VCaP (cell line): ENCODE measurements at regions not wholly inside any gene's neighbourhood (a gene's known extent, or its start where the extent isn't known, plus 50 kb on each side); places are given as distances from the start of the nearest gene placed in this dataset.

Experiments used
- H3K27ac ChIP-seq: fragments of 450-650 bp; 2 replicates; pipeline ENCODE4 v1.5.1; 2017
- TF ChIP-seq, protein P1 (sequence below): fragments of 450-650 bp; conservative IDR thresholded peaks from 2 replicates; pipeline ENCODE4 v1.5.1; 2017; ENCODE audit warnings: mild to moderate bottlenecking, moderate library complexity

DNA sequence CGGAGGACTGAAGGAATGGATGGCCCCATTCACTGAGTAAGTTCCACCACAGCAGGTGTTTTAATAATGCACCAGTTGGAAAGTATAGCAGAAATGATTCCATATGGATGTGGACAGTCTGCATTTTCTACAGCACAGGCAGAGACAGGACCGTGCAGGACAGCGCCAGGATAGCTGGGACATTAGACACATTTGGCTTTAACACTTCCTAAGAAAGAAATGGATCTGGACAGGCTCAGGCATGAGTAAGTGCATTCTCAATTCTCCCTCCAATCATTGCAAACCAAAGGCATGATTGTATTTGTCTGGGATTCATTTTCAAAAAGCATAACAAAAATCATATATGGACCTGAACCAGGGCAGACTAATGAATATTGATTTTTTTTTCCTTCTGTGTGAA is 233.0 kb upstream of the POU2AF2 start:
- TF ChIP-seq, protein P1, sequence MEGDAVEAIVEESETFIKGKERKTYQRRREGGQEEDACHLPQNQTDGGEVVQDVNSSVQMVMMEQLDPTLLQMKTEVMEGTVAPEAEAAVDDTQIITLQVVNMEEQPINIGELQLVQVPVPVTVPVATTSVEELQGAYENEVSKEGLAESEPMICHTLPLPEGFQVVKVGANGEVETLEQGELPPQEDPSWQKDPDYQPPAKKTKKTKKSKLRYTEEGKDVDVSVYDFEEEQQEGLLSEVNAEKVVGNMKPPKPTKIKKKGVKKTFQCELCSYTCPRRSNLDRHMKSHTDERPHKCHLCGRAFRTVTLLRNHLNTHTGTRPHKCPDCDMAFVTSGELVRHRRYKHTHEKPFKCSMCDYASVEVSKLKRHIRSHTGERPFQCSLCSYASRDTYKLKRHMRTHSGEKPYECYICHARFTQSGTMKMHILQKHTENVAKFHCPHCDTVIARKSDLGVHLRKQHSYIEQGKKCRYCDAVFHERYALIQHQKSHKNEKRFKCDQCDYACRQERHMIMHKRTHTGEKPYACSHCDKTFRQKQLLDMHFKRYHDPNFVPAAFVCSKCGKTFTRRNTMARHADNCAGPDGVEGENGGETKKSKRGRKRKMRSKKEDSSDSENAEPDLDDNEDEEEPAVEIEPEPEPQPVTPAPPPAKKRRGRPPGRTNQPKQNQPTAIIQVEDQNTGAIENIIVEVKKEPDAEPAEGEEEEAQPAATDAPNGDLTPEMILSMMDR = no peak
- H3K27ac ChIP-seq = no peak overlapping the region

DNA sequence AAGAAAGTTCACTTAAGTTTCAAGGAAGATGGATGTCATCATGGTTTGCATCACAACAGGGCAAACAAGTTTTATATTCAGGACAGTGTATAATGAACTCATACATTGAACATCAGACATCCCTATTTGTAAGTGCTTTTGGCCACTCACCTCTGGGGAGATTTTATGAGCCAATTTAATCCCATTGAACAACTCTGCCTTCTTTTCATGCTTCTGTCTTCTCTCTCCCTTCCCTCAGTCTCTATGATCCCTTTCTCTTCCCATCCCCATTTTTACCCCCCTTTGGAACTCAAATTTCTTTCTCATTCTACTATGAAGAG is 234.3 kb upstream of the POU2AF2 start:
- no peak overlapping the region for H3K27ac ChIP-seq
- TF ChIP-seq, protein P1 = no peak

DNA sequence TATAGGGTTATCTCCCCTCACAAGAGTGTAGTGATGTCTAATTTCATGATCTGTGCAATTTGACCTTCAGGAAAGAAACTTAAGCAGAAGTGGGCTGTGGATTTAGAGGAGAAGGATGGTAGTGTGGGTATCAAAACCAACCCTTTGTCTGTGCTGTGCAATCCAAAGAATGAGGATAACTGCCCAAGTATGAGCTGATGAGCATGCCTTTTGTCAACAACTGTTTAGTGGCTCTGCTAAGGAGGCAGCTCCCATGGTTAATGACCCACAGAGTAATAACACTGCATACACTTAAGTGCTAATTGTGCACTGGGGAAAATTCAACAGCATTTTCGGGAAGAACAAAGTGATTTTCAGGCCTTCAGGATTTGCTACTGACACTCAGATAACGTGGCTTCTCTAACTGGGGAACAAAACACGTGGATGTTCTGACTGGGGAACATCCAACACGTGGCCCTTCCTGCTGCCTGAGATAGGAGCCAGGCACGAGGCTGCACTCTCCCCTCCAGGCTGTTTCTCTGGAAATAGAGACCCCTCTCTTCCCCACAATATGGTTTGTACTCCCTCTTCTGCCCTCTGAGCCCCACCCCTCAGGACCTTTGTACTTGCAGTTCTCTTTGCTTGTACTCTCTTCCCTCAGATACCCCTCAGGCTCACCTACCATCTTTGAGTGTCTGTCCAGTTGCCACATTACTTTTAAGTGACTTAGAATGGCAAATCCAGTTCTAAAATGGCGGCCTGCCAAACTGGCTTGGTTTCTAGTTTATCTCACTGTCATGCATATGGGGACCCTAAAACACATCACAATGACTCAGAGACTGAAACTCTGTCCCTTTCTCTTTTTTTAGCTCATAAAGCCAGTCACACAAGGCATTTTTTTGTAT is 234.9 kb upstream of the POU2AF2 start:
- TF ChIP-seq, protein P1 = no peak
- H3K27ac ChIP-seq = no peak overlapping the region

DNA sequence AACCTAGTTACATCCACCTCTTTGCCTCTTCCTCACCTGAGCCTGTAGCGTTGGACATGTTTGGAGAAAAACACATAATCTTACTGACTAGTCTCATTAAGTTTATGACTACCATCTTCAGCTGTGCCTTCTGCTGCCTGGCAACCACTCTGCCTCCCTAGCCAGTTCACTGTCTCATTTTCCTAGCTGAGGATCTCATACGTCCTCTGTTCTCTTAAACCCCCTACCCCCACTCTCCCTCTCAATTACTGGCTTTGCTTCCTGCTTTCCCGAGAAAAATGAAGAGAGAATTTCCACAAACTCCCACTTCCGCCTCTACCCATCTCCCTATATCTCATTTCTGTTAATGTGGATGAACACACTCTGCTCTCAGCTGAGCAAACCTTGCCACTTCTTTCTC is 239.3 kb upstream of the POU2AF2 start:
- TF ChIP-seq, protein P1 = no peak
- no peak overlapping the region for H3K27ac ChIP-seq

DNA sequence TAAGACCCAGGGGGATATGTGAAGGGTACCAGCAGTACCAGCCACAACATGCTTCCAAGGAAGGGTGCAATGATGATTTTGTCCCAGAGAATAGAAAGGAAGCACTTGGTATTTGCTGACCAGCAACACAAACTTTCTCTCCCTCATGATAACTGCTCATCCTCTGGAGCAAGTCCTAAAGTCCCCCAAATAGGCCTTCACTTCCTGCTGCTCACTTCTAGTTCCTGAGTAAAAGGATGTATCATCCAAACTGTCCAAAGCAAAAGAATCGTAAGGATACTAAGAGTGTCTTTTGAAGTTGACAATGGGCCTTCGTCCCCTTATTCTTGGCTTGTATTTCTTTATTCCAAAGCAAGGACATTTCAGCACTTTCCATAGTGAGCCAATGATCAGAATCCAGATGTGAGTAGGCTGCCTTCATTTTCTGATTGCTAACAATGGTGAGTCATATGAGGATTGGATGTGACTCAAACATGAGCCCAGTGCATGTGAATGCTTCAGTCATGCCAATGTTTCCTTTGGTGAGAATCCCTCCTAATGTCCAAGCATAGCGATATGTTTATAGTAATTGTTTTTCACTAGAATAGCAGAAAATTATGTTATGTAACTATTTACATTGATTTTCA is 243.4 kb upstream of the POU2AF2 start:
- H3K27ac ChIP-seq = no peak overlapping the region
- TF ChIP-seq, protein P1 = no peak

DNA sequence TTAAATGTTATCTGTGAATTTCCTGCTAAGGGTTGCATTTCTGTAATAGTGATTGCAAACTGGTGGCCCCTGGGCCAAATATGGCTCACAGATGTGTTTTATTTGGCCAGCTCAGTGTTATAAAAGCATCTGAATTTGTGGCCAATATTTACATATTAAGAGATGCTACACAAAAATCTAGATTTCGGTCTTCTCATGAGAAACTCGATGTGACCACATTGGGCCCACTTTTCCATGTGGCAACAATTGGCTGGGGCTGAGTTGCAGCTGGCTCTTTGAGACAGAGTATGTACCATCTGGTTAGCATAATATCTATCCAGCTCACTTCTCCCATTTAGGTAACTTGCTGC is 244.5 kb upstream of the POU2AF2 start:
- no peak overlapping the region for H3K27ac ChIP-seq
- TF ChIP-seq, protein P1 = no peak

DNA sequence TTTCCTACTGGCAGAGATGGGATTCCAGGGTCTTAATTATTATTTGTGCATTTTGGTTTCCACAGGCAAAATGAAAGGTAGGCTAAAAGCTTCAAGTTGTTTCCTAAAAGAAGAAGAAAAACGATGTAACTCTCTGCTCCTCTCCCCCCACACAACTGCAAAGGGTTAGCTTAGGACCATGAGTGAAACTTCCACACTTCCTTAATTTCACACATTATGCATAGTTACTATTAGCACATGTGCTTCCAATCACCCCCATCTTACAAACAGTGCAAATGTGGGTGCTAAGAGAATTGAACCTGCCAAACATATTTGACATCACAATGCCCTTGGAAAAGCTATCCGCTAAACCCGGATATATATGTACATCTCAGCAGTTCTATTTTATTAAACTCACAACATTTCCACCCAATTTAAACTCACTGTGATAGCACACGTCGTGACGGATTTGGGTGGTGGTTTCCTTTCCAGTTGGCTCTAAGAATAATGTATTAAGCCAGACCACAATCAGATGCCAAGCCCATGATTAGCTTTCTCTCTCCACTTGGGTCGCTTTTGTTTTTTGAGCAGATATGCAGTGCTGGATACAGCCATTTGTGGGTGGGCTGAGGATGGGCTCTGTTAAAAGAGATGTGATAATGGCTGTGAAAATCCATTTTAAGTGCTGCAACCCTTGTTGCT is 245.0 kb upstream of the POU2AF2 start:
- H3K27ac ChIP-seq = no peak overlapping the region
- TF ChIP-seq, protein P1 = no peak
